HCT116 (cell line): ENCODE measurements at regions not wholly inside any gene's neighbourhood (a gene's known extent, or its start where the extent isn't known, plus 50 kb on each side); places are given as distances from the start of the nearest gene placed in this dataset.

Experiments
- ATAC-seq: fragments of 200-7000 bp; cut with Tn5 transposase; 2 replicates; pipeline ENCODE4 v1.9.1; 2020; ENCODE audit warnings: mild to moderate bottlenecking, moderate library complexity
- BruUV-seq: library from RNA; stranded (reverse); fragments of 400-500 nt; replicated peaks from 2 replicates; lab custom pipeline; 2021; lab: Mats Ljungman, UMichigan
- CTCF ChIA-PET: fragments of 300-600 bp; sonication (Branson Sonifier 250); formaldehyde crosslinking; loops from one replicate; lab custom pipeline; 2021; ENCODE audit warnings: antibody characterized with exemption; lab: Charles Lee
- POLR2A ChIA-PET: fragments of 300-600, 350-600 bp; sonication (Branson Sonifier 250); formaldehyde crosslinking; loops from one replicate; lab custom pipeline; 2021; ENCODE audit warnings: antibody characterized with exemption; lab: Charles Lee
- RAD21 ChIA-PET, 2 experiments: fragments of 300-600 bp; sonication (Branson Sonifier 250); formaldehyde crosslinking; loops; one replicate each; lab custom pipeline; 2023; ENCODE audit warnings: low total read pairs in 2 of 2; ENCODE audit not compliant: uncharacterized antibody in 2 of 2, unreplicated experiment in 2 of 2, low non-redundant PET in 1 of 2; lab: Charles Lee
- DNase-seq: peaks from one replicate; pipeline ENCODE4 v3.0.0-alpha.2; 2010; ENCODE audit warnings: low read depth, low spot score
- H2AFZ ChIP-seq: fragments of 200-600 bp; shearing (Covaris generic), sonication (generic); 2 replicates; pipeline ENCODE4 v1.6.1; 2017; ENCODE audit warnings: low read depth, mixed run types, mixed read lengths, antibody characterized with exemption, low read length; ENCODE audit not compliant: poor library complexity, severe bottlenecking
- H3K27ac ChIP-seq: 2 replicates; pipeline ENCODE4 v1.5.1; 2012; ENCODE audit warnings: low read depth, low read length
- H3K27me3 ChIP-seq: fragments of 200-600 bp; sonication (generic); 2 replicates; pipeline ENCODE4 v1.6.1; 2016; ENCODE audit warnings: mixed run types, low read length, mixed read lengths; ENCODE audit not compliant: insufficient read depth
- H3K36me3 ChIP-seq, 2 experiments: fragments of 200-500 bp in 1 of 2; fragments of 200-600 bp in 1 of 2; sonication (Bioruptor generic) in 1 of 2; sonication (generic) in 1 of 2; 2 replicates each; pipeline versions ENCODE4 v1.5.1 to v1.6.1; 2014 to 2016; ENCODE audit warnings: low read length in 2 of 2, inconsistent platforms in 1 of 2, mixed read lengths in 1 of 2, mixed run types in 1 of 2; ENCODE audit not compliant: insufficient read depth in 2 of 2, control insufficient read depth in 1 of 2
- H3K4me1 ChIP-seq, 2 experiments: fragments of 200-600 bp in 1 of 2; sonication (generic) in 1 of 2; 2 replicates each; pipeline versions ENCODE4 v1.5.1 to v1.6.1; 2012 to 2017; ENCODE audit warnings: low read length in 2 of 2, inconsistent platforms in 1 of 2, mild to moderate bottlenecking in 1 of 2, mixed read lengths in 1 of 2, mixed run types in 1 of 2, moderate library complexity in 1 of 2; ENCODE audit not compliant: insufficient read depth in 2 of 2, control insufficient read depth in 1 of 2
- H3K4me2 ChIP-seq: fragments of 200-600 bp; sonication (generic); 2 replicates; pipeline ENCODE4 v1.6.1; 2017; ENCODE audit warnings: mixed run types, low read length, mixed read lengths
- H3K4me3 ChIP-seq, 2 experiments: fragments of 200-600 bp in 1 of 2; sonication (generic) in 1 of 2; replicated peaks in 1 of 2; 2 replicates each; pipeline ENCODE4 v1.5.1; 2011 to 2016; ENCODE audit warnings: low read length in 2 of 2, control low read depth in 1 of 2, low read depth in 1 of 2, mild to moderate bottlenecking in 1 of 2, mixed read lengths in 1 of 2, mixed run types in 1 of 2
- H3K79me2 ChIP-seq: fragments of 200-600 bp; sonication (generic); 2 replicates; pipeline ENCODE4 v1.6.1; 2017; ENCODE audit warnings: mild to moderate bottlenecking, mixed run types, low read length, moderate library complexity, mixed read lengths; ENCODE audit not compliant: insufficient read depth
- H3K9ac ChIP-seq: fragments of 200-600 bp; sonication (generic); 2 replicates; pipeline ENCODE4 v1.6.1; 2016; ENCODE audit warnings: low read length, mixed read lengths
- H3K9me2 ChIP-seq: fragments of 200-600 bp; sonication (generic), shearing (Covaris generic); 2 replicates; pipeline ENCODE4 v1.6.1; 2017; ENCODE audit warnings: mixed run types, mild to moderate bottlenecking, moderate library complexity; ENCODE audit not compliant: insufficient read depth
- H3K9me3 ChIP-seq, 2 experiments: fragments of 200-500 bp in 1 of 2; fragments of 200-600 bp in 1 of 2; sonication (Bioruptor generic) in 1 of 2; sonication (generic) in 1 of 2; 2 replicates each; pipeline ENCODE4 v1.6.1; 2014 to 2017; ENCODE audit warnings: low read length in 2 of 2, mixed read lengths in 2 of 2, inconsistent platforms in 1 of 2, low read depth in 1 of 2, mild to moderate bottlenecking in 1 of 2, mixed run types in 1 of 2, moderate library complexity in 1 of 2; ENCODE audit not compliant: control insufficient read depth in 1 of 2, insufficient read depth in 1 of 2
- H4K20me1 ChIP-seq: fragments of 200-600 bp; sonication (generic), shearing (Covaris generic); 2 replicates; pipeline ENCODE4 v1.6.1; 2017; ENCODE audit warnings: mixed run types, mild to moderate bottlenecking, moderate library complexity; ENCODE audit not compliant: insufficient read depth
- ATF3 ChIP-seq: IDR thresholded peaks from 2 replicates; pipeline ENCODE4 v1.6.1; 2012
- CBX3 ChIP-seq: IDR thresholded peaks from 2 replicates; pipeline ENCODE4 v1.6.1; 2012; ENCODE audit warnings: low read depth
- CTCF ChIP-seq, 3 experiments: fragments of 200-600 bp in 1 of 3; sonication (generic) in 1 of 3; IDR thresholded peaks in 2 of 3; conservative IDR thresholded peaks in 1 of 3; 2 replicates each; pipeline ENCODE4 v1.5.1; 2012 to 2017; ENCODE audit warnings: low read depth in 2 of 3, low read length in 2 of 3, antibody characterized with exemption in 1 of 3, borderline replicate concordance in 1 of 3, control low read depth in 1 of 3, mild to moderate bottlenecking in 1 of 3, mixed read lengths in 1 of 3, mixed run types in 1 of 3, moderate library complexity in 1 of 3; ENCODE audit not compliant: insufficient read depth in 1 of 3
- EZH2phosphoT487 ChIP-seq: fragments of 200-600 bp; IDR thresholded peaks from 2 replicates; pipeline ENCODE4 v1.6.1; 2018; ENCODE audit warnings: antibody characterized with exemption, borderline replicate concordance
- POLR2A ChIP-seq: IDR thresholded peaks from 2 replicates; pipeline ENCODE4 v1.7.0; 2011; ENCODE audit warnings: borderline replicate concordance; ENCODE audit not compliant: insufficient read depth, insufficient read length; ENCODE audit errors: extremely low read depth
- POLR2AphosphoS5 ChIP-seq: IDR thresholded peaks from 2 replicates; pipeline ENCODE4 v1.6.1; 2011; ENCODE audit warnings: mild to moderate bottlenecking, low read depth, low read length, moderate library complexity
- REST ChIP-seq: IDR thresholded peaks from 2 replicates; pipeline ENCODE4 v1.6.1; 2012; ENCODE audit warnings: low read depth
- SIN3A ChIP-seq: IDR thresholded peaks from 2 replicates; pipeline ENCODE4 v1.6.1; 2012; ENCODE audit warnings: low read depth
- SP1 ChIP-seq: IDR thresholded peaks from 2 replicates; pipeline ENCODE4 v1.6.1; 2012; ENCODE audit warnings: low read depth
- YY1 ChIP-seq: IDR thresholded peaks from 2 replicates; pipeline ENCODE4 v1.6.1; 2011; ENCODE audit warnings: low read length, low read depth, moderate library complexity, mild to moderate bottlenecking; ENCODE audit not compliant: insufficient replicate concordance; ENCODE audit errors: extremely low read depth
- ZBTB33 ChIP-seq: IDR thresholded peaks from 2 replicates; pipeline ENCODE4 v1.6.1; 2011; ENCODE audit warnings: mild to moderate bottlenecking, low read length, moderate library complexity; ENCODE audit not compliant: insufficient replicate concordance; ENCODE audit errors: extremely low read depth
- intact Hi-C: fragments of 100-400 bp; cut with micrococcal nuclease; formaldehyde crosslinking; loops from 2 replicates; pipeline ENCODE4 v1.10.0; 2022

- Histone ChIP-seq H3K36me3 (no peaks in the 10 kb centered on the region), H3K79me2 (no peaks in the 10 kb centered on the region), H3K27ac (no peak overlapping the region), H3K9ac (no peak overlapping the region), H3K27me3 (no peaks in the 10 kb centered on the region), H2AFZ (no peak overlapping the region), H3K4me3 (no peak overlapping the region), H3K4me2 (no peak overlapping the region), H3K9me2 (no peaks in the 10 kb centered on the region), H4K20me1 (no peaks in the 10 kb centered on the region), H3K9me3 (peaks cover 11 to 18% of the 10 kb centered on the region in 2 experiments; a peak in 3 of 4 replicates), H3K4me1 (no peaks in the 10 kb centered on the region)
- POLR2A ChIA-PET, result no interaction called here
- CTCF ChIA-PET, result no interaction called here
- intact Hi-C loops, result no loop called here
- TF ChIP-seq YY1 (no peak), ATF3 (no peak), SP1 (no peak), REST (no peak), CTCF (IDR thresholded peaks at IDR 0.05 in 2 of 3, conservative IDR thresholded peaks at IDR 0.05 in 1 of 3; ENCODE audit: borderline replicate concordance in 1 of 3, insufficient read depth in 1 of 3, low read depth in 2 of 3, low read length in 2 of 3) (no peak), SIN3A (no peak), ZBTB33 (no peak), POLR2AphosphoS5 (no peak), EZH2phosphoT487 (no peak), POLR2A (no peak), CBX3 (no peak)
- RAD21 ChIA-PET, result no interaction called here
- ATAC-seq, result no peak
- no peak for DNase-seq
- BruUV-seq, result no TSS peak
Observed at GRCh38 chr5:29069104-29069402, 2030.7 kb upstream of the CDH9 start.
